GM21737 (cell line): ENCODE measurements at regions not wholly inside any gene's neighbourhood (a gene's known extent, or its start where the extent isn't known, plus 50 kb on each side); places are given as distances from the start of the nearest gene placed in this dataset.
"Not testable (repeated sequence)": the region's sequence is repeated elsewhere in the genome, so short reads cannot be mapped to it uniquely, and the experiment has no call there.

Source experiments
- ATAC-seq: cut with Tn5 transposase; IDR thresholded peaks from one replicate; pipeline ENCODE4 v1.9.1; 2021; ENCODE audit warnings: mild to moderate bottlenecking, moderate library complexity; ENCODE audit not compliant: unreplicated experiment

GRCh38 chr4:138595171-138595570 lies 353.0 kb upstream of the SLC7A11 start:
- ATAC-seq: no peak

- ATAC-seq: no peak
Observed at GRCh38 chr4:138592796-138593195, 350.6 kb upstream of the SLC7A11 start.

- no peak for ATAC-seq
Observed at GRCh38 chr4:138591808-138592207, 349.7 kb upstream of the SLC7A11 start.

DNA sequence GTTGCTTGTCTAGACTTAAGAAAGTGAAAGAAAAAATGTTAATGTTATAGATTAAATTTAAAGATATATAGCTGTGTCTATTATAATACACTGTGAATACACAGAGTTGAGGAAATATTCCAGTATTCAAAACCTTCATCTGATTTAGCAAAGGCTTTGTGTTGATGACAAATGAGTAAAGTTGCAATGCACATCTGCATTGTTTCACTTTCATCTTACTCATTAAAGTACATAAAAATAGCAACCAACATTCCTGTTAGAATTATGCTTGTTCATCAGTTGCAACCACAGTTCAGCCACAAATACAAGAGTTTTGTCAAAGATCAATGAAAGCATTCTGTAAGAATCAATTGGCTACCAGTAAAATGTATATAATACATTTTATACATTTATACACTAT lies 346.4 kb upstream of the SLC7A11 start:
- ATAC-seq: no peak

- no peak for ATAC-seq
Observed at GRCh38 chr4:138579146-138579545, 337.0 kb upstream of the SLC7A11 start.

GRCh38 chr4:138577826-138578225 lies 335.7 kb upstream of the SLC7A11 start:
- ATAC-seq: not testable (repeated sequence)

DNA sequence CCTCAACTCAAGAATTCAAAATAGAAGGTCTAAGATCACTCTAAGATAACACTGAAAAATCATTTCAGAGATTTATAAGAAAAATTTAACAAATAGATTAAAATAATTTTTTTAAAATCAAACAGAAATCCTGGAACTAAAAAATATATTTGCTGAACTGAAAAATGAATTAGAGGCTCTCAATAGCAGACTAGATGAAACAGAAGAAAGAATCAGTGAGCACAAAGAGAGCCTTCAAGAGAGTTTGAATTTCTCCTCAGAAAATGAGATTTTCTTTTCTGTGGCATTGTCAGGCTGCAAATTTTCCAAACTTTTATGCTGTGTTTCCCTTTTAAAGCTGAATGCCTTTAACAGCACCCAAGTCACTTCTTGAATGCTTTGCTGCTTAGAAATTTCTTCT lies 335.0 kb upstream of the SLC7A11 start:
- ATAC-seq: no peak

DNA sequence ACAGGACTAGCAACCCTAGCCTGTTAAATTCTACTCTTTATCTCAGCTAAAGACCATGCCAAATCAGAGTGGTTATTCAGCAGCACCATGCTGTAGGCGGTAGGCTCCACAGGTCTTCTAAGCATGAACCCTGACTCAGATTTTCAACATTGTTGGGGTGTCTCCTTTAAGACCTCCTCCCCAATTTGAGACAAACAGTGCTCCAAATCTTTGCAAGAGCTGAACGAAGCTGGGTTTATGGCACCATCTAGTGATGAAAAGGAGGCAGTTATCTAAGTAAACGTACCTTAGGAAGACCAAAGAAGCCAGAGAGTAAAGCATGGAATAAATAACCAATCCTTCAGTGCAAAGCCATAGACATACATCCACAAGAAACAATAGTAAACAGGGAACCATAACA lies 334.5 kb upstream of the SLC7A11 start:
- ATAC-seq: no peak

DNA sequence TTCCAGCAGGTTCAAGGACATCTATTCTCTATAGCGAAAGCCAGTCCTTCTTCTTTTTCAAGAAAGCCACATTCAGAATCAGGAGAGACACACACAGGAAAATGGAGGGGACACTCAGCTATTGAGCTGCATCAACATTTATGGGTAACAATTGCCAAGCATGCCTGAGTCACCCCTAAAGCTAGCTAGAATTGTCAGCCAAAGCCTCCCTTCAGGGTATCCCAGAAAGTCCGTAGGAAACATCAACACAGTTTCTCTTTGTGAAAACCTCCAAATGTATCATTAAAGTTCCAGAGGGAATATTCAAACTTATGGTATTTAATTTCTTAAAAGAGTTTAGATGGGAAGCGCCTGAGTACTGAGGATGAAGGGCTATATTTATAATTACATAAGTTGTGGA lies 331.1 kb upstream of the SLC7A11 start:
- ATAC-seq: no peak

DNA sequence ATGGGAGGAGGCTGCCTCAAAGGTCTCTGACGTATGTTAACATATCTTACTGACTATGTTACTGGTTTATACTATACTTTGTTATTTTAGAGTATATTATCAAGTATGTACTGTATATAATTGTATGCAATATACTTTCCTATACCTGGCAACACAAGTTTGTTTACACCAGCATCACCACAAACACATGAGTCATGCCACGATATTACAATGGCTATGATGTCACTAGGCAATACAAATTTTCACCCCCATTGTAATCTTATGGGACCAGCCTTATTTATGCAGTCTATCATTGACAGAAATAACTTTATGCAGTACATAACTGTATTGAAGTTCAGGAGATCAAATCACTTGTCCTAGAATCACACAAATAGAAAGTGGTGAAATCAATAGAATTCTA lies 329.9 kb upstream of the SLC7A11 start:
- ATAC-seq: no peak

GRCh38 chr4:138567696-138568095 lies 325.5 kb upstream of the SLC7A11 start:
- ATAC-seq: no peak

- ATAC-seq: no peak
Observed at GRCh38 chr4:138565576-138565975, 323.4 kb upstream of the SLC7A11 start.

- ATAC-seq: peak; percentile 78
Observed at GRCh38 chr4:138562544-138562991, 320.4 kb upstream of the SLC7A11 start.

DNA sequence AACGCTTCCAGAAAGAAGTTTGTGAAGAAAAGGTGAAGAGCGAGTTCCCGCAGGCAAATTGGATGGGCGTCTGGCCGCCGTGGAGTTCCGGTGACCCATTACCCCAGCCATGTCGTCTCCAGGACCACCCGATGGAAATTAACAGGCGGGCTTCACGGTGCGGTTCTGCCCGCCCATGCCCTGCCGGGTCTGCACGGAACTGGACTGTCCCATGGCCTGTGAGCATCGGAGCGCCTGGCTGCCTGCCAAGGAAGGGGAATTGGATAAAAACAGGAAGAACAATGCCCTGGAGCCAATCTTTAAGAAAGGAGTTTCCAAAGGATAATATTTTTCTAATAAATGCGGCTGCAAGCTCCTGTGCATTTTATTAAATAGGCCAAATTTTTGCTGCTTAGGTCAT lies 319.8 kb upstream of the SLC7A11 start:
- no peak for ATAC-seq

- ATAC-seq: no peak
Observed at GRCh38 chr4:138561276-138561880, 319.2 kb upstream of the SLC7A11 start.

DNA sequence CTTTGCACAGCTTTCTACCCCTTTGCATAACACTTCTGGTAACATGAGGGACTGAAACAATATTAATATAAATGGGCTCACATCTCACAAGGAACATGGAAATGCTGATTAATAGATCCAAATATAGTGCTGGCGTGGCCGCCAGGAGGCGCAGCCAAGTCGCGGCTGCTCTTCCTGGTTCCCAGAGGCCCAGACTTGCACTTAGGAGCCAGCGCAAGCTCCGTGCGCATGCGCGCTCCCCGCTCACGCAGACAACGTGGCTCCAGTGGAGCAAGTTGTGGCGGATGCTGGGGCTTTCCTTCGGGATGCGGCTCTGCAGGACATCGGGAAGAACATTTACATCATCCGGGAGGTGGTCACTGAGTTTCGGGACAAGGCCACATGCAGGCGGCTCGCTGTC lies 318.3 kb upstream of the SLC7A11 start:
- no peak for ATAC-seq

DNA sequence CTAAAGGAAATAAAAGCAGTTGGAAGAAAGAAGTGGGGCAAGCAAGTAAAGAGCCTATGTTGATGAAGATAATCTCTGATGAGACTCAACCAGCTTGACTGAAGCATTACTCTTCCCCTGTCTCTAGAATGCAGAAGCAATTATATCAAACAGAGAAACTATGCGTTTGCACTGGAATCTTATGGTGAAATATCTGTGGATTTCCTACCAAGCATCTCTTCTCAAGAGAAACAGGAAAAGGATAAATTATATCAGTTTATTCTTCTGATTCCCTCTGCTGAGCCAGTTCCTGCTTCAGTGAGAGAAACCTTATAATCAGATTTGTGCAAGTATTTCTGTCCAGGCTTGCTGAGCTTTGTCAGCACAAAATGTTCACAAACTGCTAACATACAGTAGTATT lies 316.7 kb upstream of the SLC7A11 start:
- ATAC-seq: no peak

DNA sequence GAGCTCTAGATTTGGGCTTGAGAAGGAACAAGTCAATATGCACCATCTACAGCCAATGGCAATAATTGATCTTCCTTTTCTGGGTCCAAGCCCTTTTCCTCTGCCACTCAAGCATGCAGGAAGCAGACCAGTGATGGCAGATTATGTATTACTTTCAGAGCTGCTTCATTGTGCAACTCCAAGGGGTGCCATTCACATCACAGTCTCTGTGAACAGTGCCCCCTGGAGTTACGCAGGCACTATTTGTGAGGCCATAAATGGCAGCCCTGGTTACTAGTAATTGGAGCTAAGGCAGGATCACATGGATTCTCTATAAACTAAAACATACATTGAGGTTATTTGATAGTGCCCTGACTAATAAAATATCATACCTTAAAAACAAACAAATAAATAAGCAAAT lies 313.4 kb upstream of the SLC7A11 start:
- ATAC-seq: peak; percentile 84

DNA sequence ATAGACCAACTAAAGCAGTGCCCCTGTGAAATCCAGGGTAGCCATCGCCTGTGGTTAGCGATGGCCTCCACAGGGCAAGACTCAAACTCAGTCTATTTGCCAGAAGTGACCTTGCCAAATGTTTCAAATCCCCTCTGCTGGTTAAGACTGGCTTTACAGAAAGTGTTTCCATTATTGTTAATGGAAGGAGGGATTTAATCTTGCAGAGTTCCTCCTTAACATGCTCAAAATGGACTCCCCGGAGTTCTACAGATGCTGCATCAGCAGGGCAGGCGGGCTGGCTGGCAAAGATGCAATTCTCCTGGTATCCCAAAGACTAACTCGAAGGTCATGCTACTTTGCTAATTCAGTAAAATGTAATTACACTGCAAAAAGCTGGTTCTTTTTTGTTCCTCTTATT lies 313.0 kb upstream of the SLC7A11 start:
- ATAC-seq: no peak

GRCh38 chr4:138553001-138553845 lies 311.1 kb upstream of the SLC7A11 start:
- no peak for ATAC-seq

GRCh38 chr4:138542191-138542776 lies 300.1 kb upstream of the SLC7A11 start:
- ATAC-seq: no peak
